SKM-1 (cell line): ENCODE measurements at regions not wholly inside any gene's neighbourhood (a gene's known extent, or its start where the extent isn't known, plus 50 kb on each side); places are given as distances from the start of the nearest gene placed in this dataset.

Experiments
- DNase-seq: peaks from one replicate; lab custom pipeline; 2025; ENCODE audit not compliant: unreplicated experiment; lab: John Stamatoyannopoulos, UW

DNA sequence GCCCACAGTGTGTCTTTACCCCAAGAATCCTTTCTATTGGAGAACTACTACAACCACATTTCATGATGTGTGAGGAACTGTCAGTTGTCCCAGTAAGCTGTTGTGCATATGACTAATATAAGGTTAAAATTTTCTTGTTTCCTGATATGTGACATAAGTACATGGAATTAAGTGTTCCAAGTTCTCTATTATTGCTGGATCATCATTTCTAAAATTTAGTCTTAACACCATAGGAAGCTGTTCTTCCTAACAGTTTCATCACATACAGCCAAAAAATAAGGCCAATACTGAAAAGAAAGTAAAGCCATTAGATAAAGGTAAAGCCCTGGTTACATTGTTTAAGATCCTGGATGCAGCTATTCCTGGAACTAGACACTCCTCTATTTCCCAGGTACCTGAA, 620.9 kb upstream of the CDH8 start:
- DNase-seq: no peak

DNA sequence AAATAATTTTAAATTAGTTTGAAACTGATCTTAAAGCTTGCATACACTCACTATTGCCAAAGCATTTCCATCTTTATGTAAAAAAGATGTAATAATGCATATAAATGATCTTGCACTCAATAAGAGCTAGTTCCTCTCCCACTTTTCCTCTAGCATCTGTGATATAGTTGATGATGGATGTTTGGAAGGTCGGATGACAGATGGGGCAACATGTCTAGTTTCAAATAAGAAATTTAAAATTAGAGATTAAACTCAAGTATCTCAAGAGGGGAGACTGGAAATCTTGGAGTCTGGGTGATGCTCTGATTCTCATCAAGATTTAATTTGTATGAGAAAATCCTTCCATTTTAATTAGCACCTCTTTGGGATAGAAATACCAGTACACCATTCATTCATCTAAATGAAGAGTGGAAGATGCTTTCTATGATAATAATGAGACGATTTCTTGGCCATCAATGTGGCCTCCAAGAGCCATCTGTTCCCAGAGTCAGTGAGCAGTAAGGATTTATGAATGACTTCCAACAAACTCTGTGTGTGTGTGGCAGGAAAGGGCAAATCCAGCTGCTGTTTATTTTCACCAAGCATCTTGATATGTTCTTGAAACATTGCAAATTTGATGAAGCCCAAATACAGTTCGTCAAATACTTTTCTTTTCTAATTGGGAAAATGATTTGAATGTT, 616.3 kb upstream of the CDH8 start:
- no peak for DNase-seq

DNA sequence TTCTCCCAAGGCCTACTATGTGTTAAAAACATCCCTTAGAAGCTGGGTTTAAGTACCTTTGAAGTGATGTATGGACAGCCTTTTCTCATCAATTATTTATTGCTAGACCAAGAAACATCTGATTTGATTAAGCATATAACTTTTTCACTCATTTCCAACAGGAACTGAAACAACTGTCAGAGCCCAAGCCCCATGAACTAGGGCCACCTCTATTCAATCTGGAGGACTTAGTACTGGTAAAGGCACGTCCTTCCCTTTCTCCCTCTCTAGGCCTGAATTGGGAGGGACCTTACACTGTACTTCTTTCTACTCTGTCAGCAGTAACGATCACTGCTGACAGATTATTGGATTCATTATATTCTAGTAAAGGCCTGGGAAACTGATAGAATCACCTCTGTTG, 612.0 kb upstream of the CDH8 start:
- no peak for DNase-seq

DNA sequence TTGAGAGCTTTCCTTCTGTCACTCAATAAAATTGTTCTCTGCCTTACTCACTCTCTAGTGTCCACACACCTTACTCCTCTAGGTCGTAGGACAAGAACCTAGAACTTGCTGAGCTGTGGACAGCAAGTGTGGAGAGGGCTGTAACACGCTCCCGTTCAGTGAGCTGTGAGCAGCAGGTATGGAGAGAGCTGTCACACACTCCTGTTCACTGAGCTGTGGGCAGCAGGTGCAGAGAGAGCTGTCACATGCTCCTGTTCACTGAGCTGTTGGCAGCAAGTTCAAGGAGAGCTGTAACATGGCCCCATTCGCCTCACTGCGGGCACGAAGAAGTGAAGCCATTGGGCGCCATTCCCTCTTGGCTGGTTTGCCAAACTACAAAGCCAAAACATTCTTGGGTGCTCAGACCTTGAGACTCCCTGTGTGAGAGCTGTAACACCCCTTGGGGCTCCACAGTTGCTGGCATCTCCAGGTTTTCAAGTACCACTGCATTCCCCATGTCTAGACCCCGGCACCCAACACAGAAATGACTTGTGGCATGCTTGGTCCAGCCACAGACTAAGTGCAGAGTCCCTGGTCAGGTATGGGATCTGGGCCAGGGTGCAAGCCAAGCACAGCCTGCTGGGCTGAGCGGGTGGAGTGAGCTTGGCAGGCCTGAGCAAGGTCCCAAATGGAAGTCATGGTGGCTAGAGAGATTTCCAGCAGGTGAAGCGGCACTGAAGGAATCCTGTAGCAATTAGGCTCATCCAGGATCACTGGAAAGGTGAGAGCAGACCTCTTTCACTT, 608.0 kb upstream of the CDH8 start:
- DNase-seq: no peak

DNA sequence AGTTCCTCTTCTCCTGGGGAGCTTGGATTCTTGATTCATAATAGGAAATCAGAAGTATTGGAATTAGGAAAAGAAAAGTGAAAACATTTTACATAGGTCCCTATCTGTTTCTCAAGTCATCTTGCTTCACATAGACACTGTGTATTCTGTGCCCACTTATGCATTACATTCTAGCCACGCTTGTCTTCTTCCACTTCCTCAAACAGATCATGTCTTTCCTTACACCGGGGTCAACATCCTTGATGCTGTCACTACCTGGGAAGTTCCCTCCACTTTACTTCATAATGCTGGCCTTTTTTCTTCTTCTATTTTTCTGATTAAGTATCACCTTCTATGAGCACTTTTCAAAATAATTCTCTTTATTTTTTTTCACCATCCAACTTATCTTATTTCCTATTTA, 606.4 kb upstream of the CDH8 start:
- DNase-seq: no peak

DNA sequence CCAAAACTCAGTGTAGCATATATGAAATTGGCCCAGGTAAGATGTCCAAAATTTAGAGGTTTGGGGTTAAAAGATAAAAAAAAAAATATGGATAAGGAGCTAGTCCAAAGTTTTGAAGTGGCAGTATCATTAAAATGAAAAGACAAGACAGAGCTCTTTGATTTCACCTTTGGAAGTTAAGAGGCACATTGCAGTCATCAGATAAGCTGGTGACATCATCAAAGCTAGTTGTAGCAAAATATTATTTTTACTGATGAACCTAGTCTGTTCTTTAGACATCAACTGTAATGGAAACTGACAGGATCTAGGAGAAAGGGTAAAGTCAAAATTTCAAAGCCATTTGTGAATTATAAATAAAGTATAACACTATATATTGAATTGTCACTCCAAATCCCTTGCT, 603.7 kb upstream of the CDH8 start:
- no peak for DNase-seq

DNA sequence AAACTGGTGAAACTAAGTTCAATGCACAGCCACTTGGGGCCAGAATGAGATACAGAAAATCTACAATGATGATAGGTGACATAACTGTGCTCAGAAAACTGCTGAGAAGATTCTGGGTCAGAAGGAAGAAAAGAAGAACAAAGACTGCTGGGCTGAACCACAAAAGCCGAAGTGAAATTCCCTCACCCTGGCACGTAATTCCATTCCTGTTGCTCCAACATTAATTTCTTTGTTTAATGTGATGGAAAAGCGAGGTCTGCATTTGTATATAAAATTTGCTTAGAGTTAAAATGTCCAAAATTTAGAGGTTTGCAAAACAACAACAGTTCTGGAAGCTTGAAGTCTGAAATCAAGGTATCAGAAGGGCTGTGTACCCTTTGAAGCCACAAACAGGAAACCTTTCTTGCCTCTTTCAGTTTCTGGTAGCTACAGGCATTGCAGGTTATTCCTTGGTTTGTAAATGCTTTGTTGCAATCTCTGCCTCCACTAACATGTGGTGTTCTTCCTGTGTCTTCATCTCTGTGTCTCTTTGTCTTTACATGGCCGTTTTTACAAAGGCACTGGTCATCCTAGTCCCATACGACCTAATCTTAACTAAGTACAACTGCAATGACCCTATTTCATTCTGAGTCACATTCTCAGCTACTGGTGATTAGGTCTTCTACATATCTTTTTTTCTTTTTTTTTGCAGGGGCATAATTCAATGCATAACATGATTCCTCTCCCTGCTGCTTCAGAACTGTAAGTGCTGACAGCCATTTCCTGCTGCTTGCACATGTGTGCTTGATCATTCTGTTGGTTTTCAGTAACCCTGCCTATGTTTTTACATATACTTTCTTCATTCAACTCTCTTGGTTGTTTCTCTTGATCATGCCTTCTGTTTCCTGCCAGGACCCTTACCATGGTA, 603.0 kb upstream of the CDH8 start:
- DNase-seq: no peak

DNA sequence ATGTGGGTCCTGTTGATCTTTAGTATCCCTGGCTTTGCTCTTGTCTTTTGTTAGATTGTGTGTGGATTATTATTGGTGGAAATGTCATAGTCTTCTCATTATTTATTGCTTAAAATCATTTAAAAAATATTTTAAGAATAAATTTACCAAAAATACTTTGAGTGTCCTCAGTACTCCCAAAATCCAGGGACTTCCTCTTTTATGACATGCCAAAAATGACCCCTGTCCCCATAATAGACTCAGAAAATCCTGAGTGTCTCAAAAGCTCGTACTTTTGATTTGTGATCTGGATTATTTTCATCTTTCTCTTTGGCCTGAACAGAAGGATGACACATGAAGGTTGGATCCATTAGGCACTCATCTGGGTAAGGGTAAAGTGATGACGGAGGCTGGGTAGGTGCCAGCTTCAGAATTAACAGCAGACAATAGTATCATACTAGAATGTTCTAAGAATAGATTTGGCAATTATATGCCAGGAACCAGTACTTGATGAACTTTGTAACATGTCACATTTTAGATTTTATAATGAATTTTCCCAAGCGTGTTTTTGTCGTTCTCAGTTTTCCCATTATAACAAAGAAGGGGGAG, 602.2 kb upstream of the CDH8 start:
- no peak for DNase-seq

DNA sequence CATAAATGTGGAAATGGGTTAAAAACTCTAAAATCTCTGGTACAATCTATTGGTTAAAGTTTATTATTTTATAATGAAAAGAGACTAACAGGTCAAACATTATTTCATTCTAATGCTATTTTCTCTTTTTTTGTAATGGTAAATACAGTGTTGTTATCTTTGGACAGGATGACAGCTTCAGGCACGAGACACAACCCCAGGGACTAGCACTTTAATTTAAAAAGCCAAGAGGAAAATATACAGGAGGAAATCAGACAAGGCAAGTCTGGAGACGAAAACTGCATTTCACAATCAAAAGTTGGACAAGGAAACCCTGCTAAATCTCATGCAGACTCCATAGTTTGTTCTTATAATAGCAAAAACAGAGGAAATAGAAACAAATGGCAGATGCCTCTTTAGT, 589.1 kb upstream of the CDH8 start:
- no peak for DNase-seq

DNA sequence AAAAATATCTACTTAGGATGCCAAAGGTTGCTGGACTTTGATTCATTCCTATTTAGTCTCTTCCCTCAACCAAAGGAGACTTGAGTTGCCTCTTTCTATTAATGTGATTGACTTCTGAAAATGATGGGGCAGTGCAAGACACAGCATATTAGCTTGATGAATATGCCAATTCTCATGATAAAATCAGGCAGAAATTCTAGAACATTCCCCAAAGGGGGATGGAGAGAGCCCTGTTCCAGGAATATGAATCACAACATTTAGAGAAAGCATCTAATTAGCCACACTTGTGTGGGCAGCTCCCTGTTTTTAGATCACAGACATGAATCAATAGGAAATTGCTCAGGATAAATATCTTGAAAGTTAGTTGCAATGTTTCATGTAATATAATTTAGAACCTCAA, 584.0 kb upstream of the CDH8 start:
- DNase-seq: no peak

DNA sequence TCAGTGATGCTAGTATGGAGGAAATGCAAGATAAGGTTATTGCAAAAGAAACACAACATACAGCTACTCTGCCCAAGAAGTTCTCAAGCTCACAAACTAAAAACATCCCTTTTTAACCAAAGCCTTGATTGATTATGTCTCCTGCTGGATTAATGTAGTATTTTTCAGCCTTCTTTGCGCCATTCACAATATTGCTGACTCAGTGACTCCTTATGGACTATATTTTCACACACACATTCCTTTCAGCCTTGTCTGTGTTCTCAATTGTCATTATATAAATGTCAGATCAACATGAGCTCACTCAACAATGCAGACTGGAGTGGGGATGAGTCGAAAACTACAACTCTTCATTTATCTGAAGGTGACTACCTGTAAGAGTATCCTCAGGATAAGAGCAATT, 579.3 kb upstream of the CDH8 start:
- no peak for DNase-seq

DNA sequence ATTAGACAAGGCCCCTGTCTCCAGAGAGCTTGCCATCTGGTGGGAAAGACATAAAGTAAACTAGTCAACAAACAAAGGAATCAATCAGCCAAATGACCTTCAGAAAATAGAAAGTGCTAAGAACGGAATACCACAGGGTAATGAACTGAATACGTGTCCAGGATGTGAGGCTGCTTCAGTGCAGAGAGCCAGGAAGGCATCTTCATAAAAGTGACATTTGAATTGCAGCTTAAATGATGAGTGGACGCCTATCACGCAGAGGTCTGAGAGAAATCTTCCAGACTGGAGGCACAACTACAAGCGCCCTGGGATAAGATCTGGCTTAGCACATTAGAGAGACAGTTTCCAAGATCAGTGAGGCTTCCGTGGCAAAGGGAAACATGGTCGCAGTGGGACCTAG, 574.1 kb upstream of the CDH8 start:
- no peak for DNase-seq

DNA sequence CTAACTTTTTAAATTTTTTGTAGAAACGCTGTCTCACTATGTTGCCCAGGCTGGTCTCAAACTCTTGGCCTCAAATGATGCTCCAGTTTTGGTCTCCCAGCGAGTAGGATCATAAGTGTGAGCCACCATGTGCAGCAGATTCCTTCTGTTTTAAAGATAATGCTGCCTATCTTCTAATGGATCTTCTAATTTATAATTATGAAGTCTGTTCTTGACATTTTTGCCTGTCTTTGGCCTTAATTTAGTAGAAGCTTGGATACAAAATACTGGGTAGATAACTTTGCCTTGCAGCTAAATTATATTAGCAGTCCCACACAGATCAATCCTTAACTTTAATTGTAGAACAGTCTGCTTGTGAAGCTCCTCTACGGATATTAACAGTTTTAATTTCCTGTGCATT, 566.6 kb upstream of the CDH8 start:
- DNase-seq: no peak

DNA sequence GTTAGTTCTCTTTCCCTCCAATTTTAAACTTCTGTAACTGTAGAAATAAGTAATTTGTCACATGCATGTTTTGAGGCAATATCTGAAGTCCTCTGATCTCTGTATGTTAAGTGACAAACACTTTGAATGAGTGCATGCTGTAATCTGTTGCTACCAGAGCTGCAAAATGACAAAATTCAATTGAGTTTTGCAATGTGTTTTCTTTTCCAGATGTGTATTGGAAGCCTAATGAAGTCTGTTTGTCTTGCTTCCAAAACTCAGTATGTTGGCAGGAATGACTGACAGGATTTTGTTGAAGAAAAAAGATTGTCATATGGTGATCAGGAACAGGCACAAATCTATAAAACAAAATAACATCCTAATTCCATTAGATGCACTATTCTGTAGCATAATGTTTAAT, 561.6 kb upstream of the CDH8 start:
- no peak for DNase-seq

DNA sequence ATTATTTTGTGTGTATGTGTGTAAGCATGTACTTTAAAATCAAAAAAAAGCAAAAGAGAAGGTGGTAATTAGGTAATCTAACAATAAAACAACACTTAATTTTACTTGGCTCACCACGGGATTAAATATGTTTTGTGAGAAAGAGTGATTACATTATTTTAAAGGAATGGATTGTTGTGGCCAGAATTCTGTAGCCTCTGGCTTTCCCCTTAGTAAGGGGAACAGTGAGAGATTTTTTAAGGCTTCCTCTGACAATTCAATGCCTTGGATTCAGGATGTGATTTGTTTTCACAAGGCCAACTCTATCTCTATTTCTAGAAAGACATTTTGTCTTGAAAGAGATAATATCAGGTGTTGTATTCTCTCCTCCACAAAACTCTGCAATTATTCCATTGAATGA, 560.3 kb upstream of the CDH8 start:
- no peak for DNase-seq

DNA sequence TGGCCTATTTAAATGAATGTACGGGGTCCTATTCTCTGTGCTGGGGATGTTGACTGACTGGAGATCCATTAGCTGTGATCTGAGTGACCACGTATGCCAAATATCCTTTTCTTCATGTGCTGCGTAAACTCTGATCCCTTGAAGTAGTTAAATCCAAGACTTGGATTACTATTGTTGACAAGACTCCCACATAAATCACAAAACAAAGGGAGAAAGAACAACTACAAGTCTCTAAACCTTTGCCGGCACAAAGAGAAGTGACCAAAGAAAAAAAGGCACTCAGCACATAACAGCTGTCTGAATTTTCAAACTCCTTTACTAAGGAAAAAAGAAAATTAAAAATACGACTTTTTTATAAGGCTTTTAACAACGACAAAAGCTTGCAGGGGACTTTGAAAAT, 559.9 kb upstream of the CDH8 start:
- DNase-seq: no peak

DNA sequence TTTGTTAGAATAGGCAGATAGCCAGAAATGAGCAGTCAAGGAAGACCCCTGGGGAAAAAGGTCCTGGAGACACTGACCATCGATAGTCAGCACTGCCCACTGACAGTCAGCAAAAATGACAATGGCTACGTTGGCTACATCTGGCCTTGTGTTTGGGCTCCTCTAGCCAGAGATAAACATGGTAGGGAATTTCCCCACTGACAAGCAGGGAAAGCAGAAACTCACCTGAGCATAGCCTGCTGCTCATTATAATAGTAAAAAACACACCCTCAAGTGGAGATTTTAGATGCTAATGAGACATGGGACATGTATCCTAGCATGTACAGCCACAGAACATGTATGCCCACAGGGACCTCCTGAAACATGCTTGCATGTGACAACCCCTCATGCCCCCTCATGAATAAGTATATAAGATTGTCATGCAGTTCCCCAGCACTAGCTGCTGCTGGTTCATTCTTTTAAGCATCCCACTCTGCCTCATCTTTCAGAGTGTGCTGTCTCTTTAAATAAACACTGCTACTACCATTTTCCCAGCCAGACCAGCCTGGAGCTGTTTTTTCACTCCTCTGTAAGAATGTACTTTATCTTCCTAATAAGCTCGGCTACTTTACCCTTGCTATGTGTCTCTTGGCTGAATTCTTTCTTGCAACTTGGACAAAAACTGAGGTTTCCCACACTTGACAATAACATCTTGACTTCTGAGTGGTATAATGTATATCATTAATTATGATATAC, 550.1 kb upstream of the CDH8 start:
- no peak for DNase-seq

DNA sequence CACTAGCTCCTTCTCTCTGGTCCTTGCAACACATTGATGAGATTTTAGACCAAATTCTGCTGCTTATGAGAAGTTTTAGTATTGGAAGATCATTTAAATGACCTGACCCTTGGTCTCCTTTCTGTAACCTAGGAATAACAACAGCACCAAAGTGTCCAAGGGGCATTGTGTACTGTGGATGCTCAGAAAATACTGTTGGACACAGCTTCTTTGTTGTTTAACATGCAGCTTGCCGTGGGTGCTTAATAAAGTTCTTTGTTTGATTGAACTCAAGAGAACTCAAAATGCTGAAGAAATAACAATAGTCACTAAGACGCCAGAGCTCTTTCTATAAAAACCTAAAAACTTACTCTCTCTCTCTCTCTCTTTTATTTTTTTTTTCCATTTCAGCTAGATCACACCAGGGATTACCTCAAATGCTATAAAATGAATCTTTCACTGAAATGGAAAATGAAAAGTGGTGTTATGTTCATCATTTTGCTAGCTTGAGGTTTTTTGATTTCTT, 548.9 kb upstream of the CDH8 start:
- no peak for DNase-seq

DNA sequence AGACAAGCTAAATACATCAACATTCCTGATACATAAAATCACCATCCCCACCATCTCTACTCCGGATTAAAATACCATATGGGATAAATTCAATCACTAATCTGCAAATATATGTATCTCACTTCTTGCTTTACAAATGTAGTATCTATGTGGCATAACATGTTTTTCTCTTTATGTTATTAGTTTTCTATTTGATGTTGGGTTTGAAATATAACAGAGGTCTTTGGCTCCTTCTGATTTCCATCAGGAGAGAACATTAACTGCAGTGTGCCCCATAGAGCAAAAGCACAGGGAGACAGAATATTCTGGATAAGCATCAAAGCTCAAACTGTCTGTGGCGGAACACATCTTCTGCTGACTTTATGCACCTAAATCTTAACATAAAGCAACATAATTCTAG, 547.2 kb upstream of the CDH8 start:
- DNase-seq: no peak

DNA sequence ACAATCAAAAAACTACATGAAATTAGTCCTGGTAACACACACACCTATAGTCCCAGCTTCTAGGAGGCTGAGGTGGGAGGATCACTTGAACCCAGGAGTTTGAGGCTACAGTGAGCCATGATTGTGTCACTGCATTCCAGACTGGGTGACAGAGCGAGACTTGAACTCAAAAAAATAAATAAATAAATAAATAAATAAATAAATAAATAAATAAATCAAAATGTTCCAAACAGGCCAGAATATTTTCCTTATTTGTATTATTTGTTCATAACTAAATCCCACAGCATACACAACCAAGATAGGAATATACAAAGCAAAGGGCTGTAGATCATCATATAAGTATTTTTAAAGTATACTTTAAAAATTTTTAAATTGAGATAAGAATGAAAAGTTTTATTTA, 537.2 kb upstream of the CDH8 start:
- DNase-seq: no peak

DNA sequence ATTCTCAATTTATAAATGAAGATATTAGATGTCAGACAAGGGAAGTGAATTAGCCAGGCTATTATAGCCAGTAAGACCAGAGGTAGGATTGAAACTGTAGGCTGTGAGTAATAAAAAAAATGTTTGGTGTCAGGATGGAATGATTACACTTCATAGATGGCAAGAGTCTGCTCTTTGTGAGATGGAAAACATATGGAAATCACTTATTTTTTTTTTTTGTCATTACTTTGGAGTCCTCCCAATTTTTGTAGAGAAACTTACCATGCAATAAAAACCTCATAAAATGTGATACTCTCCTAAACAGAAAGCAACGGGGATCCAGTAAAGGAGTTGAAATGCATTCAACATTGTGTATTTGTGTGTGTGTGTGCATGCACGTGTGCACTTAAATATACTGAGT, 532.7 kb upstream of the CDH8 start:
- no peak for DNase-seq
